ENCODE measurements at regions not wholly inside any gene's neighbourhood (a gene's known extent, or its start where the extent isn't known, plus 50 kb on each side); places are given as distances from the start of the nearest gene placed in this dataset.

DNA sequence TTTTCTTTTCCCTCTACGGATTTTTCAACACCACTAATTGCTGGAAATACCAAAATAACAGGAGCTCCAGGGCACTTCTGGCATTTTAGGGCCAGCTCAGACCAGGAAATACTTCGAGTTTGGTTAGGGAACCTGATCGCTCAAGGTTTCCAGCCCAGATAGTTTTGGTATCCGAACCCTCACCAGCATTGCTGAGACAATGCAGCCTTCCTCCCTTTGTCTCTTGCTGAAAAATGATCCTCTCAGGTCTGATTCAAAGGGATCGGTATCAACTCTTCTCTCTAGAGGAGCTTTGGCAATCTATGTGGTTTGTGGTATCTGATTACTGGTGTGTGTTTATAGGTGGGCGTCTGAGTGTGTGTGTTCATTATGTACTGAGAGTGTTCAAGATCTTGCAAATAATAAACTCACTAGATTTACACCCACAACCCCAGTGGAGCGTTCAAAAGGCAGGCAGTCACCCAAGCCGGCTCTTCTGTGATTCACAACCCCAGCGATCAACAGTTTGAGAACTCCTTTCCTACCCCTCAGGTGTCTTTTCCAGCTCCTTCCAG lies 122.8 kb upstream of the EGFLAM start:
- no peak for TF ChIP-seq POLR2A (IDR thresholded peaks at IDR 0.05)
- TF ChIP-seq, protein P1, sequence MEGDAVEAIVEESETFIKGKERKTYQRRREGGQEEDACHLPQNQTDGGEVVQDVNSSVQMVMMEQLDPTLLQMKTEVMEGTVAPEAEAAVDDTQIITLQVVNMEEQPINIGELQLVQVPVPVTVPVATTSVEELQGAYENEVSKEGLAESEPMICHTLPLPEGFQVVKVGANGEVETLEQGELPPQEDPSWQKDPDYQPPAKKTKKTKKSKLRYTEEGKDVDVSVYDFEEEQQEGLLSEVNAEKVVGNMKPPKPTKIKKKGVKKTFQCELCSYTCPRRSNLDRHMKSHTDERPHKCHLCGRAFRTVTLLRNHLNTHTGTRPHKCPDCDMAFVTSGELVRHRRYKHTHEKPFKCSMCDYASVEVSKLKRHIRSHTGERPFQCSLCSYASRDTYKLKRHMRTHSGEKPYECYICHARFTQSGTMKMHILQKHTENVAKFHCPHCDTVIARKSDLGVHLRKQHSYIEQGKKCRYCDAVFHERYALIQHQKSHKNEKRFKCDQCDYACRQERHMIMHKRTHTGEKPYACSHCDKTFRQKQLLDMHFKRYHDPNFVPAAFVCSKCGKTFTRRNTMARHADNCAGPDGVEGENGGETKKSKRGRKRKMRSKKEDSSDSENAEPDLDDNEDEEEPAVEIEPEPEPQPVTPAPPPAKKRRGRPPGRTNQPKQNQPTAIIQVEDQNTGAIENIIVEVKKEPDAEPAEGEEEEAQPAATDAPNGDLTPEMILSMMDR (IDR thresholded peaks at IDR 0.05 in 4 of 5, conservative IDR thresholded peaks at IDR 0.05 in 1 of 5) = no peak

All from gastrocnemius medialis (tissue), 4 donors.